Mesenchymal stem cell (in vitro differentiated cells and primary cell): ENCODE measurements at regions not wholly inside any gene's neighbourhood (a gene's known extent, or its start where the extent isn't known, plus 50 kb on each side); places are given as distances from the start of the nearest gene placed in this dataset.

Experiments
- DNase-seq: peaks from one replicate; pipeline ENCODE4 v3.0.0-alpha.2; 2013
- H2AFZ ChIP-seq: one replicate; pipeline ENCODE4 v1.6.1; 2013; ENCODE audit warnings: low read depth, mild to moderate bottlenecking, control low read depth, inconsistent platforms, low read length, moderate library complexity
- H2AK5ac ChIP-seq: 2 replicates; pipeline ENCODE4 v1.6.1; 2013; ENCODE audit warnings: low read length, moderate library complexity, mild to moderate bottlenecking, inconsistent platforms; ENCODE audit not compliant: severe bottlenecking
- H2BK120ac ChIP-seq: one replicate; pipeline ENCODE4 v1.6.1; 2013; ENCODE audit warnings: low read depth, mild to moderate bottlenecking, inconsistent platforms, low read length, moderate library complexity
- H2BK12ac ChIP-seq, 2 experiments: one replicate each; pipeline ENCODE4 v1.6.1; 2013; ENCODE audit warnings: inconsistent platforms in 2 of 2, low read length in 2 of 2, mild to moderate bottlenecking in 2 of 2, moderate library complexity in 2 of 2, control low read depth in 1 of 2
- H2BK15ac ChIP-seq: one replicate; pipeline ENCODE4 v1.6.1; 2013; ENCODE audit warnings: mild to moderate bottlenecking, low read depth, inconsistent platforms; ENCODE audit not compliant: poor library complexity, severe bottlenecking
- H2BK5ac ChIP-seq: 2 replicates; pipeline ENCODE4 v1.6.1; 2013; ENCODE audit warnings: low read depth, mild to moderate bottlenecking, low read length, control low read depth, inconsistent platforms; ENCODE audit not compliant: poor library complexity, severe bottlenecking
- H3K14ac ChIP-seq, 2 experiments: one replicate each; pipeline ENCODE4 v1.6.1; 2013; ENCODE audit warnings: inconsistent platforms in 2 of 2, low read length in 2 of 2, control low read depth in 1 of 2, mild to moderate bottlenecking in 1 of 2, moderate library complexity in 1 of 2
- H3K18ac ChIP-seq, 2 experiments: one replicate each; pipeline ENCODE4 v1.6.1; 2013; ENCODE audit warnings: inconsistent platforms in 2 of 2, low read length in 2 of 2, control low read depth in 1 of 2, low read depth in 1 of 2, mild to moderate bottlenecking in 1 of 2
- H3K23ac ChIP-seq, 2 experiments: one replicate each; pipeline ENCODE4 v1.6.1; 2013; ENCODE audit warnings: inconsistent platforms in 2 of 2, low read length in 2 of 2, mild to moderate bottlenecking in 2 of 2, moderate library complexity in 2 of 2, control low read depth in 1 of 2
- H3K27ac ChIP-seq: 2 replicates; pipeline ENCODE4 v1.5.1; 2013; ENCODE audit warnings: mild to moderate bottlenecking, moderate library complexity, low read length, control low read depth, inconsistent platforms; ENCODE audit not compliant: poor library complexity, severe bottlenecking
- H3K27me3 ChIP-seq, 2 experiments: 2 replicates each; pipeline versions ENCODE4 v1.6.1 to v1.7.0; 2013; ENCODE audit warnings: low read length in 2 of 2, mild to moderate bottlenecking in 2 of 2, moderate library complexity in 2 of 2, control low read depth in 1 of 2, inconsistent platforms in 1 of 2; ENCODE audit not compliant: control insufficient read depth in 1 of 2, insufficient read depth in 1 of 2
- H3K36me3 ChIP-seq, 2 experiments: 2 replicates each; pipeline versions ENCODE4 v1.6.1 to v1.7.0; 2013; ENCODE audit warnings: low read length in 2 of 2, control low read depth in 1 of 2, inconsistent platforms in 1 of 2, low read depth in 1 of 2, mild to moderate bottlenecking in 1 of 2; ENCODE audit not compliant: insufficient read depth in 2 of 2, control insufficient read depth in 1 of 2
- H3K4ac ChIP-seq, 2 experiments: one replicate each; pipeline ENCODE4 v1.6.1; 2013; ENCODE audit warnings: inconsistent platforms in 2 of 2, low read length in 2 of 2, mild to moderate bottlenecking in 2 of 2, moderate library complexity in 2 of 2, control low read depth in 1 of 2, low read depth in 1 of 2
- H3K4me1 ChIP-seq: 2 replicates; pipeline ENCODE4 v1.6.1; 2013; ENCODE audit warnings: low read depth, low read length, control low read depth; ENCODE audit not compliant: control insufficient read depth, insufficient read depth
- H3K4me2 ChIP-seq: 2 replicates; pipeline ENCODE4 v1.6.1; 2013; ENCODE audit warnings: low read length, mild to moderate bottlenecking, inconsistent platforms; ENCODE audit not compliant: poor library complexity, severe bottlenecking
- H3K4me3 ChIP-seq, 2 experiments: 2 replicates each; pipeline versions ENCODE4 v1.5.1 to v1.7.0; 2013; ENCODE audit warnings: low read length in 2 of 2, mild to moderate bottlenecking in 2 of 2, control low read depth in 1 of 2, low read depth in 1 of 2; ENCODE audit not compliant: insufficient read depth in 1 of 2
- H3K79me1 ChIP-seq: replicated peaks from 2 replicates; pipeline ENCODE4 v1.6.1; 2013; ENCODE audit warnings: mild to moderate bottlenecking, control low read depth, low read length, inconsistent platforms; ENCODE audit not compliant: poor library complexity, severe bottlenecking
- H3K9ac ChIP-seq: 2 replicates; pipeline ENCODE4 v1.7.0; 2013; ENCODE audit warnings: mild to moderate bottlenecking, low read length, moderate library complexity
- H3K9me3 ChIP-seq: 2 replicates; pipeline ENCODE4 v1.7.0; 2013; ENCODE audit warnings: mild to moderate bottlenecking, low read length; ENCODE audit not compliant: control insufficient read depth
- H4K8ac ChIP-seq: one replicate; pipeline ENCODE4 v1.6.1; 2013; ENCODE audit warnings: inconsistent platforms, mild to moderate bottlenecking, low read length, moderate library complexity
- H4K91ac ChIP-seq: one replicate; pipeline ENCODE4 v1.6.1; 2013; ENCODE audit warnings: mild to moderate bottlenecking, low read length, inconsistent platforms
- WGBS: methylation state at CpG from one replicate; pipeline ENCODE4 v1.1.7; 2013; ENCODE audit warnings: mixed read lengths; 5-methylcytosine and 5-hydroxymethylcytosine counted together

GRCh38 chr4:175290401-175290800, 372.2 kb downstream of the ADAM29 start:
- Histone ChIP-seq H3K27ac (no peak overlapping the region), H2BK12ac (no peak overlapping the region), H2BK120ac (no peak overlapping the region), H3K36me3 (no peaks in the 10 kb centered on the region), H3K79me1 (no peaks in the 10 kb centered on the region), H2BK15ac (no peak overlapping the region), H3K4me3 (no peak overlapping the region), H3K4ac (no peak overlapping the region), H3K14ac (no peak overlapping the region), H4K91ac (no peak overlapping the region), H4K8ac (no peak overlapping the region), H3K9ac (no peak overlapping the region), H3K4me1 (peaks cover 1% of the 10 kb centered on the region), H3K23ac (no peak overlapping the region), H2AFZ (no peak overlapping the region), H3K18ac (no peak overlapping the region), H3K4me2 (no peak overlapping the region), H2BK5ac (no peak overlapping the region), H2AK5ac (no peak overlapping the region), H3K9me3 (no peaks in the 10 kb centered on the region), H3K27me3 (no peaks in the 10 kb centered on the region)
- DNase-seq, result no peak
- 76% methylated on average over 3 of the region's 3 CpGs for WGBS

- Histone ChIP-seq H4K8ac (no peak overlapping the region), H4K91ac (no peak overlapping the region), H2AK5ac (no peak overlapping the region), H3K27me3 (no peaks in the 10 kb centered on the region), H3K4me3 (no peak overlapping the region), H2BK120ac (no peak overlapping the region), H2BK12ac (peak overlapping the region in 1 of 2 experiments; percentile 71), H3K79me1 (no peaks in the 10 kb centered on the region), H3K14ac (no peak overlapping the region), H2AFZ (no peak overlapping the region), H3K4me1 (no peaks in the 10 kb centered on the region), H3K27ac (no peak overlapping the region), H2BK15ac (no peak overlapping the region), H3K18ac (peak overlapping the region in 1 of 2 experiments; percentile 38), H2BK5ac (no peak overlapping the region), H3K36me3 (no peaks in the 10 kb centered on the region), H3K4ac (no peak overlapping the region), H3K9me3 (no peaks in the 10 kb centered on the region), H3K9ac (no peak overlapping the region), H3K23ac (no peak overlapping the region), H3K4me2 (peak overlapping the region; percentile 7)
- DNase-seq, result peak; percentile 51
- WGBS, result 18% methylated on average over 1 of the region's 2 CpGs
Observed at GRCh38 chr4:175297965-175298565, 379.9 kb downstream of the ADAM29 start.

- Histone ChIP-seq H3K9ac (no peak overlapping the region), H3K4me3 (no peak overlapping the region), H3K36me3 (no peaks in the 10 kb centered on the region), H3K9me3 (no peaks in the 10 kb centered on the region), H2AK5ac (no peak overlapping the region), H3K18ac (no peak overlapping the region), H3K27ac (no peak overlapping the region), H3K14ac (no peak overlapping the region), H3K4ac (no peak overlapping the region), H3K4me2 (no peak overlapping the region), H4K91ac (no peak overlapping the region), H4K8ac (no peak overlapping the region), H3K79me1 (no peaks in the 10 kb centered on the region), H2BK120ac (no peak overlapping the region), H3K4me1 (no peaks in the 10 kb centered on the region), H2BK12ac (no peak overlapping the region), H3K23ac (no peak overlapping the region), H2BK5ac (no peak overlapping the region), H2BK15ac (no peak overlapping the region), H3K27me3 (no peaks in the 10 kb centered on the region), H2AFZ (no peak overlapping the region)
- no peak for DNase-seq
Observed at GRCh38 chr4:175306436-175306835, 388.3 kb downstream of the ADAM29 start.

GRCh38 chr4:175307326-175307725, 389.2 kb downstream of the ADAM29 start:
- no peak for DNase-seq
- no peak overlapping the region for H2BK5ac ChIP-seq
- no peaks in the 10 kb centered on the region for H3K9me3 ChIP-seq
- no peak overlapping the region for H3K27ac ChIP-seq
- no peak overlapping the region for H3K9ac ChIP-seq
- no peaks in the 10 kb centered on the region for H3K79me1 ChIP-seq
- no peak overlapping the region for H3K23ac ChIP-seq
- no peak overlapping the region for H2AFZ ChIP-seq
- H4K8ac ChIP-seq, result no peak overlapping the region
- no peaks in the 10 kb centered on the region for H3K27me3 ChIP-seq
- H2BK12ac ChIP-seq, result no peak overlapping the region
- no peaks in the 10 kb centered on the region for H3K36me3 ChIP-seq
- H2BK15ac ChIP-seq, result no peak overlapping the region
- H3K4me2 ChIP-seq, result no peak overlapping the region
- no peak overlapping the region for H3K4me3 ChIP-seq
- WGBS, result no CpG with 5 or more reads among the region's 1 CpG
- no peak overlapping the region for H2BK120ac ChIP-seq
- no peaks in the 10 kb centered on the region for H3K4me1 ChIP-seq
- no peak overlapping the region for H2AK5ac ChIP-seq
- H3K18ac ChIP-seq, result no peak overlapping the region
- H3K14ac ChIP-seq, result no peak overlapping the region
- H4K91ac ChIP-seq, result no peak overlapping the region
- H3K4ac ChIP-seq, result no peak overlapping the region
